ENCODE measurements at regions not wholly inside any gene's neighbourhood (a gene's known extent, or its start where the extent isn't known, plus 50 kb on each side); places are given as distances from the start of the nearest gene placed in this dataset.

- Histone ChIP-seq H2AFZ (ENCODE audit: low read length) (no peak overlapping the region), H3K36me3 (replicated peaks in 1 of 2; ENCODE audit: control insufficient read depth in 1 of 2, insufficient read depth in 2 of 2, low read length in 2 of 2) (no peaks in the 10 kb centered on the region), H3K4me1 (ENCODE audit: insufficient read depth, low read length) (no peaks in the 10 kb centered on the region), H3K9me3 (ENCODE audit: low read length) (no peaks in the 10 kb centered on the region), H3K4me3 (replicated peaks in 1 of 3; ENCODE audit: insufficient read depth in 1 of 3, low read depth in 2 of 3, low read length in 3 of 3) (no peak overlapping the region), H3K9ac (ENCODE audit: insufficient read depth, low read depth, low read length) (no peak overlapping the region), H3K27me3 (ENCODE audit: control insufficient read depth in 1 of 2, insufficient read depth in 2 of 2, low read length in 2 of 2) (no peaks in the 10 kb centered on the region; a peak in 1 of 5 replicates), H3K4me2 (ENCODE audit: low read depth, low read length) (no peak overlapping the region), H3K27ac (ENCODE audit: extremely low read length, insufficient read depth, low read length) (no peak overlapping the region), H4K20me1 (ENCODE audit: insufficient read depth, low read length) (no peaks in the 10 kb centered on the region), H3K79me2 (ENCODE audit: insufficient read depth, low read length) (no peaks in the 10 kb centered on the region)
- in situ Hi-C loops (cut with HindIII; ENCODE audit: extremely low pct_ligation_motif_present, low pct_unique_long_range_greater_than_20kb) (no loop called here), intact Hi-C loops (cut with micrococcal nuclease; ENCODE audit: unreplicated experiment) (no loop called here)
- no TSS peak for BruUV-seq (replicated peaks)
- 4% methylated on average over 1 of the region's 1 CpG for WGBS (ENCODE audit: low lambda C conversion rate)
- ATAC-seq, result no peak
- TF ChIP-seq ZNF143 (CRISPR knock-in tag; IDR thresholded peaks at IDR 0.05) (no peak), DMAP1 (CRISPR knock-in tag; IDR thresholded peaks at IDR 0.05) (no peak), FOXK2 (IDR thresholded peaks at IDR 0.05) (no peak), SMAD3 (CRISPR knock-in tag; IDR thresholded peaks at IDR 0.05) (no peak), ZNF18 (CRISPR knock-in tag; IDR thresholded peaks at IDR 0.05; ENCODE audit: insufficient replicate concordance) (no peak), IKZF4 (CRISPR knock-in tag; IDR thresholded peaks at IDR 0.05; ENCODE audit: borderline replicate concordance, low read depth, not compliant biosample characterization) (no peak), ZBTB34 (CRISPR knock-in tag; IDR thresholded peaks at IDR 0.05) (no peak), MLLT10 (CRISPR knock-in tag; IDR thresholded peaks at IDR 0.05) (no peak), ZNF770 (CRISPR knock-in tag; IDR thresholded peaks at IDR 0.05) (no peak), ZNF781 (CRISPR knock-in tag; IDR thresholded peaks at IDR 0.05; ENCODE audit: borderline replicate concordance, not compliant biosample characterization) (no peak), KDM4B (CRISPR knock-in tag; IDR thresholded peaks at IDR 0.05) (no peak), ZNF710 (CRISPR knock-in tag; IDR thresholded peaks at IDR 0.05; ENCODE audit: borderline replicate concordance) (no peak), GRHL1 (CRISPR knock-in tag; conservative IDR thresholded peaks at IDR 0.05) (no peak), ZNF235 (CRISPR knock-in tag; IDR thresholded peaks at IDR 0.05; ENCODE audit: borderline replicate concordance) (no peak), PCBP1 (IDR thresholded peaks at IDR 0.05; ENCODE audit: borderline replicate concordance, low read depth, low read length) (no peak), ELF4 (CRISPR knock-in tag; IDR thresholded peaks at IDR 0.05; ENCODE audit: borderline replicate concordance) (no peak), ZNF556 (CRISPR knock-in tag; IDR thresholded peaks at IDR 0.05; ENCODE audit: borderline replicate concordance) (no peak)
- no peak for FAIRE-seq
- ChIA-PET CTCF (ENCODE audit: low intra/inter-chr PET ratio, low total read pairs) (no interaction called here), POLR2A (no interaction called here)
- no peak for DNase-seq (ENCODE audit: low spot score)
Measured at GRCh38 chr9:2248768-2249265, 233.7 kb downstream of the SMARCA2 start.

Measured in HepG2 (cell line).